H1 (cell line): ENCODE measurements at regions not wholly inside any gene's neighbourhood (a gene's known extent, or its start where the extent isn't known, plus 50 kb on each side); places are given as distances from the start of the nearest gene placed in this dataset.

Experiments used
- CTCF ChIA-PET: fragments of 300-600 bp; sonication (Branson Sonifier 250); formaldehyde crosslinking; loops from one replicate; lab custom pipeline; 2021; ENCODE audit not compliant: partially characterized antibody; lab: Charles Lee
- POLR2A ChIA-PET: fragments of 300-600 bp; sonication (Branson Sonifier 250); formaldehyde crosslinking; loops from one replicate; lab custom pipeline; 2021; ENCODE audit warnings: inconsistent platforms; ENCODE audit not compliant: partially characterized antibody; lab: Charles Lee
- DNase-seq, 2 experiments: peaks; one replicate each; pipeline versions ENCODE4 v3.0.0 to v3.0.0-alpha.2; 2010 to 2022; ENCODE audit warnings: low spot score in 2 of 2, low read depth in 1 of 2, mixed read lengths in 1 of 2
- FAIRE-seq: peaks from 2 replicates; lab custom pipeline; 2011; peaks lifted over from hg19 to GRCh38; lab: Jason Lieb, UNC
- H2AFZ ChIP-seq: 2 replicates; pipeline ENCODE4 v1.8.1; 2012; ENCODE audit warnings: low read length, inconsistent platforms
- H2AK5ac ChIP-seq: 2 replicates; pipeline ENCODE4 v1.6.1; 2013; ENCODE audit warnings: low read depth, low read length
- H2BK120ac ChIP-seq: replicated peaks from 2 replicates; pipeline ENCODE3; 2013; ENCODE audit warnings: low read depth, low read length, inconsistent platforms
- H2BK12ac ChIP-seq: 2 replicates; pipeline ENCODE4 v1.6.1; 2013; ENCODE audit warnings: low read depth, low read length
- H2BK15ac ChIP-seq: 2 replicates; pipeline ENCODE4 v1.6.1; 2013; ENCODE audit warnings: low read length
- H2BK20ac ChIP-seq: 2 replicates; pipeline ENCODE4 v1.6.1; 2013; ENCODE audit warnings: low read length
- H2BK5ac ChIP-seq: 2 replicates; pipeline ENCODE4 v1.6.1; 2013; ENCODE audit warnings: low read depth, low read length
- H3K14ac ChIP-seq: 2 replicates; pipeline ENCODE4 v1.6.1; 2013; ENCODE audit warnings: inconsistent platforms; ENCODE audit not compliant: insufficient read length
- H3K18ac ChIP-seq: 2 replicates; pipeline ENCODE4 v1.6.1; 2013; ENCODE audit warnings: low read length; ENCODE audit errors: extremely low read depth
- H3K23ac ChIP-seq: 2 replicates; pipeline ENCODE4 v1.6.1; 2013; ENCODE audit warnings: inconsistent platforms; ENCODE audit not compliant: insufficient read length
- H3K23me2 ChIP-seq: 2 replicates; pipeline ENCODE4 v1.6.1; 2013; ENCODE audit warnings: low read depth, low read length
- H3K27ac ChIP-seq: 2 replicates; pipeline ENCODE4 v1.6.1; 2011; ENCODE audit warnings: low read depth, low read length, inconsistent platforms
- H3K27me3 ChIP-seq, 4 experiments: replicated peaks in 1 of 4; 1 replicate in 1 of 4; 2 replicates in 3 of 4; pipeline versions ENCODE4 v1.6.1 to v1.8.1; 2011 to 2013; ENCODE audit warnings: low read length in 3 of 4, mild to moderate bottlenecking in 3 of 4, inconsistent platforms in 2 of 4, mixed read lengths in 2 of 4, moderate library complexity in 1 of 4; ENCODE audit not compliant: control insufficient read depth in 3 of 4, insufficient read depth in 3 of 4; ENCODE audit errors: extremely low read depth in 1 of 4
- H3K36me3 ChIP-seq, 4 experiments: 2 replicates each; pipeline versions ENCODE4 v1.6.1 to v1.8.1; 2011 to 2013; ENCODE audit warnings: mild to moderate bottlenecking in 4 of 4, low read length in 3 of 4, moderate library complexity in 2 of 4, control low read depth in 1 of 4, inconsistent platforms in 1 of 4; ENCODE audit not compliant: insufficient read depth in 4 of 4, control insufficient read depth in 2 of 4
- H3K4ac ChIP-seq: replicated peaks from 2 replicates; pipeline ENCODE3; 2013; ENCODE audit warnings: low read length, low read depth, mixed read lengths, inconsistent platforms; ENCODE audit not compliant: insufficient read length
- H3K4me1 ChIP-seq, 4 experiments: replicated peaks in 1 of 4; 1 replicate in 1 of 4; 2 replicates in 3 of 4; pipeline versions ENCODE4 v1.6.1 to v1.8.1; 2011 to 2013; ENCODE audit warnings: low read length in 3 of 4, inconsistent platforms in 2 of 4, mixed read lengths in 1 of 4; ENCODE audit not compliant: insufficient read depth in 4 of 4, control insufficient read depth in 3 of 4
- H3K4me2 ChIP-seq, 2 experiments: 2 replicates each; pipeline versions ENCODE4 v1.6.1 to v1.8.1; 2011 to 2013; ENCODE audit warnings: low read depth in 2 of 2, low read length in 2 of 2, control low read depth in 1 of 2, inconsistent platforms in 1 of 2, mild to moderate bottlenecking in 1 of 2; ENCODE audit not compliant: insufficient read depth in 1 of 2
- H3K4me3 ChIP-seq, 4 experiments: fragments of 200-600, 300-600 bp in 1 of 4; sonication (generic), shearing (Covaris generic), sonication (Bioruptor Twin) in 1 of 4; 2 replicates each; pipeline versions ENCODE4 v1.5.1 to v1.8.1; 2011 to 2016; ENCODE audit warnings: low read length in 4 of 4, low read depth in 3 of 4, control low read depth in 2 of 4, inconsistent platforms in 2 of 4, mild to moderate bottlenecking in 2 of 4, mixed read lengths in 1 of 4, moderate library complexity in 1 of 4; ENCODE audit not compliant: insufficient read depth in 2 of 4; ENCODE audit errors: extremely low read depth in 1 of 4
- H3K56ac ChIP-seq: replicated peaks from 2 replicates; pipeline ENCODE3; 2013; ENCODE audit warnings: low read depth, mild to moderate bottlenecking, mixed read lengths, low read length, inconsistent platforms; ENCODE audit not compliant: insufficient read length
- H3K79me1 ChIP-seq: 2 replicates; pipeline ENCODE4 v1.6.1; 2013; ENCODE audit warnings: low read depth, low read length, control low read depth
- H3K79me2 ChIP-seq, 2 experiments: 2 replicates each; pipeline versions ENCODE4 v1.6.1 to v1.8.1; 2012 to 2013; ENCODE audit warnings: low read length in 2 of 2, mild to moderate bottlenecking in 2 of 2, inconsistent platforms in 1 of 2; ENCODE audit not compliant: insufficient read depth in 2 of 2, control insufficient read depth in 1 of 2
- H3K9ac ChIP-seq, 4 experiments: replicated peaks in 1 of 4; 1 replicate in 1 of 4; 2 replicates in 3 of 4; pipeline versions ENCODE4 v1.6.1 to v1.8.1; 2011 to 2013; ENCODE audit warnings: low read depth in 3 of 4, low read length in 3 of 4, control low read depth in 2 of 4, mild to moderate bottlenecking in 2 of 4, moderate library complexity in 2 of 4, inconsistent platforms in 1 of 4; ENCODE audit errors: extremely low read depth in 1 of 4
- H3K9me3 ChIP-seq, 2 experiments: 2 replicates each; pipeline versions ENCODE4 v1.6.1 to v1.8.1; 2012 to 2013; ENCODE audit warnings: mild to moderate bottlenecking in 2 of 2, moderate library complexity in 2 of 2, control low read depth in 1 of 2, inconsistent platforms in 1 of 2, low read depth in 1 of 2, low read length in 1 of 2, mixed read lengths in 1 of 2; ENCODE audit not compliant: insufficient read depth in 2 of 2
- H4K20me1 ChIP-seq, 2 experiments: replicated peaks in 1 of 2; 2 replicates each; pipeline versions ENCODE3 to v1.8.1; 2011 to 2013; ENCODE audit warnings: inconsistent platforms in 2 of 2, low read length in 2 of 2, mild to moderate bottlenecking in 1 of 2; ENCODE audit not compliant: insufficient read depth in 2 of 2, control insufficient read depth in 1 of 2
- H4K5ac ChIP-seq: 2 replicates; pipeline ENCODE4 v1.6.1; 2013; ENCODE audit warnings: low read length, low read depth, mixed read lengths, inconsistent platforms; ENCODE audit not compliant: insufficient read length
- H4K8ac ChIP-seq: 2 replicates; pipeline ENCODE4 v1.8.0; 2013; ENCODE audit warnings: mild to moderate bottlenecking, moderate library complexity, low read length, inconsistent platforms; ENCODE audit not compliant: insufficient read depth; ENCODE audit errors: extremely low read depth
- H4K91ac ChIP-seq: replicated peaks from 2 replicates; pipeline ENCODE3; 2013; ENCODE audit warnings: low read length, mixed read lengths, inconsistent platforms; ENCODE audit not compliant: insufficient read length
- CTBP2 ChIP-seq: IDR thresholded peaks from 2 replicates; pipeline ENCODE4 v1.7.0; 2011; ENCODE audit warnings: borderline replicate concordance, mild to moderate bottlenecking, moderate library complexity, mixed read lengths, low read length; ENCODE audit not compliant: insufficient read depth, insufficient read length
- RAD21 ChIP-seq, 2 experiments: IDR thresholded peaks in 1 of 2; conservative IDR thresholded peaks in 1 of 2; 2 replicates each; pipeline ENCODE4 v1.6.1; 2011; ENCODE audit warnings: low read depth in 2 of 2, low read length in 2 of 2, improper control_type of control experiment in 1 of 2, inconsistent platforms in 1 of 2, mild to moderate bottlenecking in 1 of 2, moderate library complexity in 1 of 2

DNA sequence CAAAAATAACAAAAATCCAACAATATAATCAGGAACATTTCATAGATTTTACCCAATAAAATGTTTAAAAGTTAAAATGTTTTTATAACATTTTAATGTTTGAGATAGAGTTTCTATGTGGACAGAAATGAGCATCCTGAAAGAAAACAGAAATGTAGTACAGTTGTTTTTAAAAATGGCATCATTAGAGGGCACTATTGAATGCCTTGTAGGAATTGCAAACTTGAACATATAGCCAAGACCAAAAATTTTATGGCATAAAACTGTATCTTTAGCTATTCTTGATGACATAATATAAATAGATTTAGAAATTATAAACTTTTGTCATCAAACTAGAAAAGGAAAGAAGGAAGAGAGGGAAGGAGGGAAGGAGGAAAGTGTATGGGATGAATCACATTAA lies 1372.7 kb downstream of the GATA3 start:
- H2BK5ac ChIP-seq, result no peak overlapping the region

More for the DNA sequence above, 1372.7 kb downstream of the GATA3 start:
- Histone ChIP-seq H3K23me2 (no peaks in the 10 kb centered on the region), H2BK20ac (no peak overlapping the region), H4K20me1 (no peaks in the 10 kb centered on the region), H3K56ac (no peak overlapping the region), H3K27me3 (no peaks in the 10 kb centered on the region), H2AFZ (no peak overlapping the region), H3K4ac (no peak overlapping the region), H3K23ac (no peak overlapping the region), H3K4me2 (no peak overlapping the region), H2BK12ac (no peak overlapping the region), H4K5ac (no peak overlapping the region), H3K79me1 (no peaks in the 10 kb centered on the region), H3K9ac (no peak overlapping the region), H3K79me2 (no peaks in the 10 kb centered on the region), H2BK15ac (no peak overlapping the region), H4K91ac (no peak overlapping the region), H3K36me3 (no peaks in the 10 kb centered on the region; a peak in 1 of 8 replicates), H3K4me1 (no peaks in the 10 kb centered on the region), H3K14ac (no peak overlapping the region), H3K18ac (no peak overlapping the region), H2BK120ac (no peak overlapping the region), H3K9me3 (peaks cover 5% of the 10 kb centered on the region in 2 experiments; a peak in 2 of 4 replicates), H3K27ac (no peak overlapping the region), H3K4me3 (no peak overlapping the region), H2AK5ac (no peak overlapping the region), H4K8ac (no peak overlapping the region)
- FAIRE-seq, result no peak
- DNase-seq, result no peak
- ChIA-PET POLR2A (no interaction called here), CTCF (no interaction called here)
- TF ChIP-seq CTBP2 (no peak), RAD21 (IDR thresholded peaks at IDR 0.05 in 1 of 2, conservative IDR thresholded peaks at IDR 0.05 in 1 of 2; ENCODE audit: low read depth in 2 of 2, low read length in 2 of 2) (0 out of 4 replicates have a peak, but pooled peaks of 1 of the 2 experiments have one; percentile 1)
